NCI-H128 (cell line): ENCODE measurements at regions not wholly inside any gene's neighbourhood (a gene's known extent, or its start where the extent isn't known, plus 50 kb on each side); places are given as distances from the start of the nearest gene placed in this dataset.

Experiments
- DNase-seq: peaks from one replicate; lab custom pipeline; 2025; ENCODE audit not compliant: unreplicated experiment; lab: John Stamatoyannopoulos, UW

- no peak for DNase-seq
Measured at GRCh38 chr9:135289081-135289491, 190.5 kb upstream of the PPP1R26 start.

- no peak for DNase-seq
Measured at GRCh38 chr9:135290086-135290485, 189.5 kb upstream of the PPP1R26 start.

- DNase-seq, result no peak
Measured at GRCh38 chr9:135290566-135290965, 189.0 kb upstream of the PPP1R26 start.

GRCh38 chr9:135291165-135291564, 188.4 kb upstream of the PPP1R26 start:
- no peak for DNase-seq

- no peak for DNase-seq
Measured at GRCh38 chr9:135294836-135295235, 184.7 kb upstream of the PPP1R26 start.

- DNase-seq, result no peak
Measured at GRCh38 chr9:135295551-135296300, 183.9 kb upstream of the PPP1R26 start.

GRCh38 chr9:135296735-135297455, 182.7 kb upstream of the PPP1R26 start:
- DNase-seq, result no peak

- DNase-seq, result no peak
Measured at GRCh38 chr9:135297456-135298075, 182.0 kb upstream of the PPP1R26 start.

- DNase-seq, result no peak
Measured at GRCh38 chr9:135299239-135299590, 180.4 kb upstream of the PPP1R26 start.

GRCh38 chr9:135299651-135300345, 179.8 kb upstream of the PPP1R26 start:
- no peak for DNase-seq

- DNase-seq, result no peak
Measured at GRCh38 chr9:135300346-135301141, 179.0 kb upstream of the PPP1R26 start.

- DNase-seq, result no peak
Measured at GRCh38 chr9:135301271-135302263, 178.0 kb upstream of the PPP1R26 start.

- no peak for DNase-seq
Measured at GRCh38 chr9:135302329-135303279, 177.0 kb upstream of the PPP1R26 start.

- no peak for DNase-seq
Measured at GRCh38 chr9:135303280-135303647, 176.3 kb upstream of the PPP1R26 start.

- no peak for DNase-seq
Measured at GRCh38 chr9:135303865-135304499, 175.6 kb upstream of the PPP1R26 start.

- no peak for DNase-seq
Measured at GRCh38 chr9:135304886-135305285, 174.7 kb upstream of the PPP1R26 start.

- DNase-seq, result no peak
Measured at GRCh38 chr9:135305546-135306180, 173.9 kb upstream of the PPP1R26 start.

- DNase-seq, result no peak
Measured at GRCh38 chr9:135306699-135307098, 172.9 kb upstream of the PPP1R26 start.
